HEK293T (cell line): ENCODE measurements at regions not wholly inside any gene's neighbourhood (a gene's known extent, or its start where the extent isn't known, plus 50 kb on each side); places are given as distances from the start of the nearest gene placed in this dataset.

Experiments used
- CTCF ChIA-PET: fragments of 350-600 bp; formaldehyde crosslinking; extraction: SDS; loops from one replicate; lab custom pipeline; 2021; ENCODE audit warnings: antibody characterized with exemption, inconsistent platforms; lab: Yijun Ruan, JAX
- POLR2A ChIA-PET: fragments of 350-600 bp; formaldehyde crosslinking; extraction: SDS; loops from one replicate; lab custom pipeline; 2020; ENCODE audit warnings: antibody characterized with exemption, inconsistent platforms; lab: Yijun Ruan, JAX
- DNase-seq: peaks from one replicate; pipeline ENCODE4 v3.0.0; 2012; ENCODE audit warnings: mixed read lengths; ENCODE audit errors: extremely low spot score
- ARNT ChIP-seq: fragments of 450-650 bp; IDR thresholded peaks from 2 replicates; pipeline ENCODE4 v1.6.1; 2017; ENCODE audit warnings: mild to moderate bottlenecking
- BHLHE40 ChIP-seq: fragments of 450-650 bp; IDR thresholded peaks from 2 replicates; pipeline ENCODE4 v1.6.1; 2016; ENCODE audit warnings: mild to moderate bottlenecking, moderate library complexity, borderline replicate concordance
- CTBP1 ChIP-seq: fragments of 450-650 bp; IDR thresholded peaks from 2 replicates; pipeline ENCODE4 v1.6.1; 2016; ENCODE audit warnings: borderline replicate concordance
- ELF4 ChIP-seq: fragments of 450-650 bp; IDR thresholded peaks from 2 replicates; pipeline ENCODE4 v1.6.1; 2017; ENCODE audit warnings: antibody characterized with exemption
- FOXA1 ChIP-seq: fragments of 450-650 bp; IDR thresholded peaks from 2 replicates; pipeline ENCODE4 v1.6.1; 2016; ENCODE audit warnings: mild to moderate bottlenecking
- FOXK2 ChIP-seq: fragments of 450-650 bp; IDR thresholded peaks from 2 replicates; pipeline ENCODE4 v1.6.1; 2016; ENCODE audit warnings: mild to moderate bottlenecking
- FOXM1 ChIP-seq: fragments of 450-650 bp; IDR thresholded peaks from 2 replicates; pipeline ENCODE4 v1.6.1; 2017; ENCODE audit warnings: mild to moderate bottlenecking, borderline replicate concordance
- HDGF ChIP-seq: fragments of 450-650 bp; IDR thresholded peaks from 2 replicates; pipeline ENCODE4 v1.6.1; 2017; ENCODE audit warnings: antibody characterized with exemption, borderline replicate concordance
- L3MBTL2 ChIP-seq: fragments of 450-650 bp; conservative IDR thresholded peaks from 2 replicates; pipeline ENCODE4 v1.6.1; 2016; ENCODE audit warnings: mild to moderate bottlenecking
- LEF1 ChIP-seq: fragments of 450-650 bp; IDR thresholded peaks from 2 replicates; pipeline ENCODE4 v1.6.1; 2017; ENCODE audit warnings: mild to moderate bottlenecking, borderline replicate concordance
- NFRKB ChIP-seq: fragments of 450-650 bp; IDR thresholded peaks from 2 replicates; pipeline ENCODE4 v1.6.1; 2016; ENCODE audit warnings: mild to moderate bottlenecking, moderate library complexity
- SP1 ChIP-seq: fragments of 450-650 bp; IDR thresholded peaks from 2 replicates; pipeline ENCODE4 v1.6.1; 2017
- SUZ12 ChIP-seq: fragments of 450-650 bp; IDR thresholded peaks from 2 replicates; pipeline ENCODE4 v1.6.1; 2016; ENCODE audit warnings: mild to moderate bottlenecking
- TARDBP ChIP-seq: fragments of 450-650 bp; IDR thresholded peaks from 2 replicates; pipeline ENCODE4 v1.6.1; 2016
- ZNF384 ChIP-seq: fragments of 450-650 bp; IDR thresholded peaks from 2 replicates; pipeline ENCODE4 v1.6.1; 2016
- TF ChIP-seq, protein P1 (sequence below): fragments of 450-650 bp; IDR thresholded peaks from 2 replicates; pipeline ENCODE4 v1.6.1; 2016

DNA sequence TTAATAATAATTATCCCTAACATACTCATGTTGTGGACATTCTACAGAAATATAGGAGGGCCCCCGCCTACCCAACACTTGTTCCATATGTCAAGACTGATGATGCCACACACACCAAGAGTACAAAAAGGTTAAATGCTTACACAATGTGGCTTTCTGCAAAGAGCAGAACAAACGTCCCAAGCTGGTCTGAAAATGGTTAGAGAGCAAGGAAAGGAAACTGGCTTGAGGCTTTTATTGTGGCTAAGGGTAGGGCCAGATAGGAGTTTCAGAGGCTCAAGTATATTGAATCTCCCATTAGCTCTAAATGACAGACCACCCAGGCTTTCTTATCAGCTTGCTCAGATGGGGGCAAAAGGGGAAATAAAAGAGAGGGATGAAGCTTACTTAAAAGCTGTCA lies 134.1 kb upstream of the C1QTNF7 start:
- CTCF ChIA-PET = no interaction called here
- DNase-seq = no peak
- TF ChIP-seq FOXK2 = no peak
- no peak for TF ChIP-seq NFRKB
- no peak for TF ChIP-seq L3MBTL2
- no peak for TF ChIP-seq SP1
- TF ChIP-seq, protein P1, sequence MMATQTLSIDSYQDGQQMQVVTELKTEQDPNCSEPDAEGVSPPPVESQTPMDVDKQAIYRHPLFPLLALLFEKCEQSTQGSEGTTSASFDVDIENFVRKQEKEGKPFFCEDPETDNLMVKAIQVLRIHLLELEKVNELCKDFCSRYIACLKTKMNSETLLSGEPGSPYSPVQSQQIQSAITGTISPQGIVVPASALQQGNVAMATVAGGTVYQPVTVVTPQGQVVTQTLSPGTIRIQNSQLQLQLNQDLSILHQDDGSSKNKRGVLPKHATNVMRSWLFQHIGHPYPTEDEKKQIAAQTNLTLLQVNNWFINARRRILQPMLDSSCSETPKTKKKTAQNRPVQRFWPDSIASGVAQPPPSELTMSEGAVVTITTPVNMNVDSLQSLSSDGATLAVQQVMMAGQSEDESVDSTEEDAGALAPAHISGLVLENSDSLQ = no peak
- no peak for TF ChIP-seq ELF4
- TF ChIP-seq CTBP1 = no peak
- no peak for TF ChIP-seq BHLHE40
- TF ChIP-seq SUZ12 = no peak
- TF ChIP-seq ARNT = no peak
- no peak for TF ChIP-seq HDGF
- no peak for TF ChIP-seq TARDBP
- no peak for TF ChIP-seq FOXA1
- TF ChIP-seq ZNF384 = no peak
- TF ChIP-seq FOXM1 = no peak
- no peak for TF ChIP-seq LEF1
- POLR2A ChIA-PET = no interaction called here

- POLR2A ChIA-PET = no interaction called here
- CTCF ChIA-PET = no interaction called here
- DNase-seq = no peak
- TF ChIP-seq ARNT (no peak), ZNF384 (no peak), HDGF (no peak), SP1 (no peak), FOXA1 (no peak), LEF1 (no peak), FOXK2 (no peak), ELF4 (no peak), TARDBP (no peak), BHLHE40 (no peak), L3MBTL2 (no peak), FOXM1 (no peak), CTBP1 (no peak), SUZ12 (no peak)
- TF ChIP-seq, protein P1 = no peak
These were observed 133.6 kb upstream of the C1QTNF7 start for GRCh38 chr4:15294202-15294601.

DNA sequence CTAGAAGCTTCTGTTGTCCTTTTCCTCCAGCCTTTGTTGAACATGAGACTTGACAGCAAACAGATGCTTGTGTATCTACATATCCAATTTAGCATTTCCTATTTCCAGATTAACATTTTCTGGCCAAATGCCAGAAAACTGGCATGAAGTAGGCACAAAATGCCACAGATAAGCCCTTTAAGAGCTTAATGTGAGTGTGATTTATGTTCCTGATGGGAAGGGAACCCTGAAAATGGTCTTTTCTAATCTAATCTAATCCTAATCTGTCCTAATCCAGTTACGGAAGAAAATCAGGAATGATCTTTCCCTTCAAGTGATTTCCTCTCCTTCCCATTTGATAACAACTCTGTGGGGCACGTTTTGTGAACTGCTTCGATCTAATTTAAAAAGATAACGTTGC lies 133.0 kb upstream of the C1QTNF7 start:
- CTCF ChIA-PET = no interaction called here
- POLR2A ChIA-PET = no interaction called here
- no peak for TF ChIP-seq FOXM1

DNA sequence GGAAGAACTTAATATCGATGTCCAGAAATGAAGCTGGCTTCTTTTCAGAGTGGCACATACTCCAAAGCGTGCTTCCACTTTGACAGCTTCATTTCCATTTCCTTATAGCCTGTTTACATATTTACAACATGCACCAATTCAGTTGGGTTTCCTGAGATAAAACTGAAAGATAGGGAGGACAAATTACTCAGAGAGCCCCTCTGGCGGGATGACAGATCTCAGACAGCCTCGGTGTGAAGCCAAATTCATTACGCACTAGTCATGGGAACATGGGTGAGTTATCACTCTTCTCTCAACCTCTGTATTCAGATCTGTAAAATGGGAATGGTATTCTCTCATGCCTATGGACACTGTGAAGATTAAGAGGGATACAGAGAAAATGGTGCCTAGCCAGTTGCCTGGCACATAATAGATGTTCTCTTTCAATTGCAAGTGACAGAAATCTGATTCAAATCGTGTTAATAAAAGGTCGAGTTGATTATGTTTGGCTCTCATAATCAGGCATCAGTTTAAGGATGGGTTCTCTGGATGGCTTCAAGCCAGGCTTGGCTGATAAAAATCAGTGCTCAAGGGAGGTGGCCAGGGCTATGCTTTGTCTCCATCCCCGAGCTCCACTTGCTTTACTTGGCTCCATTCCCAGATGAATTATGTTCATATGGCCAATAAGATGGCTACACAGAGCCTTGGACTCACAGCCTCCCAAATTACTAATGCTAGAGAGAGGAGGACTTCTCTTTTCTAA lies 132.2 kb upstream of the C1QTNF7 start:
- no peak for DNase-seq
- TF ChIP-seq FOXA1 = no peak
- TF ChIP-seq SUZ12 = no peak
- TF ChIP-seq FOXK2 = no peak
- no peak for TF ChIP-seq ELF4
- no peak for TF ChIP-seq CTBP1
- no peak for TF ChIP-seq LEF1
- no peak for TF ChIP-seq BHLHE40
- no peak for TF ChIP-seq HDGF
- TF ChIP-seq TARDBP = no peak
- no peak for TF ChIP-seq FOXM1
- CTCF ChIA-PET = no interaction called here
- POLR2A ChIA-PET = no interaction called here

More for the DNA sequence above, 133.0 kb upstream of the C1QTNF7 start:
- DNase-seq = no peak

- POLR2A ChIA-PET = no interaction called here
- CTCF ChIA-PET = no interaction called here
- no peak for DNase-seq
- TF ChIP-seq, protein P1 = no peak
- TF ChIP-seq FOXM1 = no peak
- no peak for TF ChIP-seq SUZ12
- no peak for TF ChIP-seq BHLHE40
These were observed 130.5 kb upstream of the C1QTNF7 start for GRCh38 chr4:15297344-15297743.

DNA sequence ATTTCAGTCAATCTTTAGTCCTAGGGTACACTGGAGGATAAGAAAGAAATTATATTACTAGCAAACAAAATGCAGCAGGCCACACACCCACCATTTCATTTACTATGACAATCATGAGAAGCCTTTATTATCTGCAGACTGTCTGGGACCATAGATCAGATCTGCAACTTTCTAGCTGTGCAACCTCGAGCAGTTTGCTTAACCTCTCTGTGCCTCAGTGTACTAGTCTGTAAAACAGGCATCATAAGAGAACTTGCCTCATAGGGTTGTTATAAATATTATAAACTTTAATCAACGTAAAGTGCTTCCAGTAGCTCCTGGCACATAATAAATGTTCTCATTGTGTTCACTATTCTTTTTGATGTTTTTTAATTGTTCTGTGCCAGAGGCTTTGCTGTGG lies 128.2 kb upstream of the C1QTNF7 start:
- POLR2A ChIA-PET = no interaction called here
- TF ChIP-seq BHLHE40 (no peak), HDGF (no peak), ZNF384 (no peak), SP1 (no peak), TARDBP (no peak)
- DNase-seq = no peak
- CTCF ChIA-PET = no interaction called here
